ENCODE measurements at regions not wholly inside any gene's neighbourhood (a gene's known extent, or its start where the extent isn't known, plus 50 kb on each side); places are given as distances from the start of the nearest gene placed in this dataset.
"Not testable (repeated sequence)": the region's sequence is repeated elsewhere in the genome, so short reads cannot be mapped to it uniquely, and the experiment has no call there.

- no peak overlapping the region for H3K4me3 ChIP-seq (ENCODE audit: low read depth, low read length)
- H3K9me3 ChIP-seq (ENCODE audit: control insufficient read depth, insufficient read depth, low read length): no peaks in the 10 kb centered on the region
- H3K9ac ChIP-seq (ENCODE audit: low read depth, low read length): no peak overlapping the region
- no peaks in the 10 kb centered on the region for H3K4me1 ChIP-seq (ENCODE audit: control insufficient read depth, insufficient read depth, low read length)
- no peaks in the 10 kb centered on the region for H3K36me3 ChIP-seq (ENCODE audit: control insufficient read depth, insufficient read depth, low read length)
- H3K27me3 ChIP-seq (ENCODE audit: control insufficient read depth, insufficient read depth, low read length): no peaks in the 10 kb centered on the region
- no peak overlapping the region for H3K27ac ChIP-seq (ENCODE audit: low read depth, low read length)
Observed at GRCh38 chr10:45154502-45154901, 153.8 kb downstream of the ZNF22 start.

DNA sequence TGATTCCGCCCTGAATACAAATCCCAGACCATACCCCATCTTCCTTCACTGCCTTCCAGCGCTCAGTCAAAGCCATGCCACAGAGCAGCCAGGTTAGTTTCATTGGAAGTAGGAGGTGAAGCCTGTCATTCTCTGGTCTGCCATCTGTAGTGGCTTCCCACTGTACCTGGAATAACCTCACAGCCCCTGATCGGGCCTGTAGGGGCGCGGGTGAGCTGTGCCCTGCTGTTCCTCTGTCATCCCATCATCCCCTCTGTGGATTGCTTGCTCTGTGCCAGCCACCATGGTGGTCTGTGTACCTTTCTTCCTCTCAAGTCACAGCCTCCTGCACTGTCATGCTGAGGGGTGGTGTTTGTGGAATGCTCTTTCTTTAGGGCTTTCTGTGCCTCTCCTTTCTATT is 155.1 kb downstream of the ZNF22 start:
- Histone ChIP-seq H3K36me3 (ENCODE audit: control insufficient read depth, insufficient read depth, low read length) (no peaks in the 10 kb centered on the region), H3K4me1 (ENCODE audit: control insufficient read depth, insufficient read depth, low read length) (no peaks in the 10 kb centered on the region), H3K4me3 (ENCODE audit: low read depth, low read length) (no peak overlapping the region), H3K27me3 (ENCODE audit: control insufficient read depth, insufficient read depth, low read length) (no peaks in the 10 kb centered on the region), H3K27ac (ENCODE audit: low read depth, low read length) (no peak overlapping the region), H3K9ac (ENCODE audit: low read depth, low read length) (no peak overlapping the region), H3K9me3 (ENCODE audit: control insufficient read depth, insufficient read depth, low read length) (no peaks in the 10 kb centered on the region)

GRCh38 chr10:45160271-45160670 is 155.1 kb downstream of the OR13A1 start:
- Histone ChIP-seq H3K27me3 (ENCODE audit: control insufficient read depth, insufficient read depth, low read length) (no peaks in the 10 kb centered on the region), H3K36me3 (ENCODE audit: control insufficient read depth, insufficient read depth, low read length) (no peaks in the 10 kb centered on the region), H3K27ac (ENCODE audit: low read depth, low read length) (no peak overlapping the region)

DNA sequence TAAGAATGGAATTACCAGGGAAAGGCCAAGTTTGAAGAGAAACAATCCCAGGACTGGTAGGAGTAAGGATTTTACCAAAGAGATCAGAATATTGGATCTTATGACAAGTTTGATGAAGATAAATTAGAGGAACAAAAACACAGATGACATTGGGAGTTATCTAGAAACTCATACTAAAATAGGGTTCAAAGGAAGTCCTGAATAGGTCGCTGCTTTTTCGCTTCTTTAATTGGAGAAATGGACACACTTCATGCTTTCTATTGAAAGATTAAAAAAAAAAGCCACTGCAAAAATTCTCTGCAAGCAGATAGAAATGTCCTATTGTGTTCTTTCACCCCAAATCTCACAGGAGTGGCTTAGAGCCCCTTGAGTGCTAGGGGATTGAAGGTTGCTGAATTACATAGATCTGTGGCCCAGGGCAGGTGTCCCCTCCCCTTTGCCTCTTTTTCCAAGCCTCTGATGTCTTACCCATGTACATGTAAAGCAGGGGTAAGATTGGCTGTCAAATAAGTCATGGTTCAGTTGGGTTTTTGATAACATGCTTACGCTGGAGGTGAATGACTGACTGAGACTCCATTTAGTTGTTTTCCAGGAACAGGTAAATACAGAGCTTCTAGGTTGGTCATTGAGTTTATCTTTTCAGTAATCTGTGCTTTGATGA is 152.0 kb downstream of the OR13A1 start:
- H3K4me3 ChIP-seq (ENCODE audit: low read depth, low read length): no peak overlapping the region
- H3K27ac ChIP-seq (ENCODE audit: low read depth, low read length): no peak overlapping the region
- no peak overlapping the region for H3K9ac ChIP-seq (ENCODE audit: low read depth, low read length)
- no peaks in the 10 kb centered on the region for H3K9me3 ChIP-seq (ENCODE audit: control insufficient read depth, insufficient read depth, low read length)
- H3K27me3 ChIP-seq (ENCODE audit: control insufficient read depth, insufficient read depth, low read length): no peaks in the 10 kb centered on the region
- no peaks in the 10 kb centered on the region for H3K36me3 ChIP-seq (ENCODE audit: control insufficient read depth, insufficient read depth, low read length)
- no peaks in the 10 kb centered on the region for H3K4me1 ChIP-seq (ENCODE audit: control insufficient read depth, insufficient read depth, low read length)

More at GRCh38 chr10:45160271-45160670, 155.1 kb downstream of the OR13A1 start:
- Histone ChIP-seq H3K9me3 (ENCODE audit: control insufficient read depth, insufficient read depth, low read length) (no peaks in the 10 kb centered on the region), H3K4me1 (ENCODE audit: control insufficient read depth, insufficient read depth, low read length) (no peaks in the 10 kb centered on the region), H3K9ac (ENCODE audit: low read depth, low read length) (no peak overlapping the region), H3K4me3 (ENCODE audit: low read depth, low read length) (no peak overlapping the region)

- H3K9me3 ChIP-seq (ENCODE audit: control insufficient read depth, insufficient read depth, low read length); H3K9ac ChIP-seq (ENCODE audit: low read depth, low read length); H3K36me3 ChIP-seq (ENCODE audit: control insufficient read depth, insufficient read depth, low read length); H3K27ac ChIP-seq (ENCODE audit: low read depth, low read length); H3K4me1 ChIP-seq (ENCODE audit: control insufficient read depth, insufficient read depth, low read length); H3K27me3 ChIP-seq (ENCODE audit: control insufficient read depth, insufficient read depth, low read length); H3K4me3 ChIP-seq (ENCODE audit: low read depth, low read length): not testable (repeated sequence)
Observed at GRCh38 chr10:45175520-45176118, 139.8 kb downstream of the OR13A1 start.

DNA sequence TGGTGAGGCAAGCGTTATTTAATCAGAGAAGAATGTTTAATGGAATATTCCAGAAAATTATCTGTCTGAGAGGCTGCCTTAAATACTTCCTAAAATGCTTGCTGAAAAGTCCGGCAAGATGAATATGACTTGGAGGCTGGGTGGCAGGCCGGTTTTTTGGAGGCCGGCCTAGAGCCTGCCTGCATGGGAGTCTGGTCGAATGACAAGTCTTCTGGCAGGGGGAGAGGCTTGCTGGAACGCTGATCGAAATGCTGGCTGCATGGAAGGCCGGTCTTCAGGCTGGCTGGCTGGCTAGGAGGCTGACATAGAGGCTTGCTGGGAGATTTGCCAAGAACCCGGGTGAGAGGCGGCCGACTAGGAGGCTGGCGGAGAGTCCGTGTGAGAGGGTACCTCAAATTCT is 135.7 kb downstream of the OR13A1 start:
- no peak overlapping the region for H3K9ac ChIP-seq (ENCODE audit: low read depth, low read length)
- no peaks in the 10 kb centered on the region for H3K9me3 ChIP-seq (ENCODE audit: control insufficient read depth, insufficient read depth, low read length)
- no peaks in the 10 kb centered on the region for H3K27me3 ChIP-seq (ENCODE audit: control insufficient read depth, insufficient read depth, low read length)
- H3K4me3 ChIP-seq (ENCODE audit: low read depth, low read length): no peak overlapping the region
- H3K27ac ChIP-seq (ENCODE audit: low read depth, low read length): no peak overlapping the region
- no peaks in the 10 kb centered on the region for H3K36me3 ChIP-seq (ENCODE audit: control insufficient read depth, insufficient read depth, low read length)
- no peaks in the 10 kb centered on the region for H3K4me1 ChIP-seq (ENCODE audit: control insufficient read depth, insufficient read depth, low read length)

- H3K27me3 ChIP-seq (ENCODE audit: control insufficient read depth, insufficient read depth, low read length): no peaks in the 10 kb centered on the region
- H3K9me3 ChIP-seq (ENCODE audit: control insufficient read depth, insufficient read depth, low read length): no peaks in the 10 kb centered on the region
- H3K27ac ChIP-seq (ENCODE audit: low read depth, low read length): no peak overlapping the region
- H3K9ac ChIP-seq (ENCODE audit: low read depth, low read length): no peak overlapping the region
- no peaks in the 10 kb centered on the region for H3K4me1 ChIP-seq (ENCODE audit: control insufficient read depth, insufficient read depth, low read length)
- no peaks in the 10 kb centered on the region for H3K36me3 ChIP-seq (ENCODE audit: control insufficient read depth, insufficient read depth, low read length)
- no peak overlapping the region for H3K4me3 ChIP-seq (ENCODE audit: low read depth, low read length)
Observed at GRCh38 chr10:45180507-45180906, 134.9 kb downstream of the OR13A1 start.

GRCh38 chr10:45180946-45181875 is 134.2 kb downstream of the OR13A1 start:
- no peaks in the 10 kb centered on the region for H3K36me3 ChIP-seq (ENCODE audit: control insufficient read depth, insufficient read depth, low read length)
- H3K4me3 ChIP-seq (ENCODE audit: low read depth, low read length): no peak overlapping the region
- no peaks in the 10 kb centered on the region for H3K4me1 ChIP-seq (ENCODE audit: control insufficient read depth, insufficient read depth, low read length)
- H3K9me3 ChIP-seq (ENCODE audit: control insufficient read depth, insufficient read depth, low read length): no peaks in the 10 kb centered on the region
- no peak overlapping the region for H3K27ac ChIP-seq (ENCODE audit: low read depth, low read length)
- H3K27me3 ChIP-seq (ENCODE audit: control insufficient read depth, insufficient read depth, low read length): no peaks in the 10 kb centered on the region
- H3K9ac ChIP-seq (ENCODE audit: low read depth, low read length): no peak overlapping the region

DNA sequence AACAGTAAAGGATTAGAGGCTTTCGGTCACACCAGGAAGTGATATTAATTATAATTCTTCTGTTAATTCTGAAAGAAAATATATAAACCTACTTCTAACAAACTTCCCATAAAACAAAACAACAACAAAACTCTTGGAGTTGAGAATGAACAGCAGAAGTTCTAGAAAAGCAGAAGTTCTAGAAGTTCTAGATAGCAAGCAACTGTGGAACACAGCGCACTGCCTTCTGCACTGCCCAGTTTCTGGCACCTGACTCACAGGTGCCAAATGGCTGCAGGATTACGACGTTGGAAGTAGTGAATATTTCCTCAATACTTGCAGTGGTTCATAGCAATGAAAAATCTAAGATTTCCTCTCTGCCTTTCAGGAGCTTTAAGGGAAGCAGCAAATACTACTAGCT is 132.2 kb downstream of the OR13A1 start:
- no peak overlapping the region for H3K9ac ChIP-seq (ENCODE audit: low read depth, low read length)

GRCh38 chr10:45197816-45198485 is 117.5 kb downstream of the OR13A1 start:
- Histone ChIP-seq H3K27ac (ENCODE audit: low read depth, low read length) (no peak overlapping the region), H3K4me3 (ENCODE audit: low read depth, low read length) (no peak overlapping the region), H3K9me3 (ENCODE audit: control insufficient read depth, insufficient read depth, low read length) (no peaks in the 10 kb centered on the region), H3K27me3 (ENCODE audit: control insufficient read depth, insufficient read depth, low read length) (no peaks in the 10 kb centered on the region), H3K36me3 (ENCODE audit: control insufficient read depth, insufficient read depth, low read length) (no peaks in the 10 kb centered on the region), H3K9ac (ENCODE audit: low read depth, low read length) (no peak overlapping the region), H3K4me1 (ENCODE audit: control insufficient read depth, insufficient read depth, low read length) (no peaks in the 10 kb centered on the region)

More for the DNA sequence above, 132.2 kb downstream of the OR13A1 start:
- Histone ChIP-seq H3K36me3 (ENCODE audit: control insufficient read depth, insufficient read depth, low read length) (no peaks in the 10 kb centered on the region), H3K27ac (ENCODE audit: low read depth, low read length) (no peak overlapping the region), H3K4me1 (ENCODE audit: control insufficient read depth, insufficient read depth, low read length) (no peaks in the 10 kb centered on the region), H3K4me3 (ENCODE audit: low read depth, low read length) (no peak overlapping the region), H3K9me3 (ENCODE audit: control insufficient read depth, insufficient read depth, low read length) (no peaks in the 10 kb centered on the region), H3K27me3 (ENCODE audit: control insufficient read depth, insufficient read depth, low read length) (no peaks in the 10 kb centered on the region)

All from HUES48 (cell line).